SK-N-MC (cell line): ENCODE measurements at regions not wholly inside any gene's neighbourhood (a gene's known extent, or its start where the extent isn't known, plus 50 kb on each side); places are given as distances from the start of the nearest gene placed in this dataset.

Experiments
- EZH2 ChIP-seq: fragments of 200-600 bp; sonication (generic); IDR thresholded peaks from one replicate; pipeline ENCODE4 v1.6.1; 2017; ENCODE audit warnings: antibody characterized with exemption
- FOXP2 ChIP-seq: optimal IDR thresholded peaks from 2 replicates; pipeline ENCODE3; 2011; ENCODE audit warnings: mild to moderate bottlenecking, moderate library complexity; ENCODE audit not compliant: insufficient read depth; ENCODE audit errors: extremely low read length, control extremely low read depth
- POLR2AphosphoS5 ChIP-seq: IDR thresholded peaks from 2 replicates; pipeline ENCODE4 v1.6.1; 2012; ENCODE audit warnings: mild to moderate bottlenecking, low read depth, low read length, borderline replicate concordance

GRCh38 chrX:42524379-42524778, 253.6 kb downstream of the PPP1R2C start:
- TF ChIP-seq POLR2AphosphoS5 (no peak), EZH2 (no peak), FOXP2 (no peak)
